B cell (primary cell): ENCODE measurements at regions not wholly inside any gene's neighbourhood (a gene's known extent, or its start where the extent isn't known, plus 50 kb on each side); places are given as distances from the start of the nearest gene placed in this dataset.

Experiments used
- ATAC-seq: fragments of 200-7000 bp; cut with Tn5 transposase; one replicate; pipeline ENCODE4 v1.10.0; 2021; ENCODE audit warnings: low read depth, mild to moderate bottlenecking, moderate number of reproducible peaks, moderate library complexity
- CTCF ChIA-PET: fragments of 350-600 bp; sonication (Branson Sonifier 250); formaldehyde crosslinking; loops from one replicate; lab custom pipeline; 2021; ENCODE audit warnings: antibody characterized with exemption, inconsistent platforms; lab: Charles Lee
- POLR2A ChIA-PET: fragments of 350-600 bp; sonication (Branson Sonifier 250); formaldehyde crosslinking; loops from one replicate; lab custom pipeline; 2021; ENCODE audit warnings: antibody characterized with exemption; lab: Charles Lee
- DNase-seq: peaks from one replicate; pipeline ENCODE4 v3.0.0; 2013
- H2AFZ ChIP-seq: 2 replicates; pipeline ENCODE4 v1.6.1; 2012; ENCODE audit warnings: mild to moderate bottlenecking, low read depth, low read length; ENCODE audit not compliant: insufficient read depth, poor library complexity, severe bottlenecking
- H3K27ac ChIP-seq, 2 donors: 1 replicate in 1 of 2; 2 replicates in 1 of 2; pipeline ENCODE4 v1.5.1; 2012 to 2013; ENCODE audit warnings: low read length in 2 of 2, mild to moderate bottlenecking in 2 of 2, moderate library complexity in 1 of 2
- H3K27me3 ChIP-seq, 4 experiments: fragments of 200-600 bp in 1 of 4; sonication (generic) in 1 of 4; replicated peaks in 1 of 4; 1 replicate in 2 of 4; 2 replicates in 2 of 4; pipeline versions ENCODE4 v1.6.1 to v1.7.0; 2013 to 2016; ENCODE audit warnings: low read length in 3 of 4, mild to moderate bottlenecking in 2 of 4, mixed read lengths in 1 of 4, moderate library complexity in 1 of 4; ENCODE audit not compliant: insufficient read depth in 4 of 4, control insufficient read depth in 3 of 4; ENCODE audit errors: control extremely low read depth in 1 of 4
- H3K36me3 ChIP-seq, 2 experiments: replicated peaks in 1 of 2; 1 replicate in 1 of 2; 2 replicates in 1 of 2; pipeline versions ENCODE4 v1.6.1 to v1.7.1; 2013; ENCODE audit warnings: low read length in 1 of 2; ENCODE audit not compliant: insufficient read depth in 2 of 2, control insufficient read depth in 1 of 2; ENCODE audit errors: control extremely low read depth in 1 of 2, extremely low read depth in 1 of 2
- H3K4me1 ChIP-seq, 2 donors: fragments of 200-600 bp in 1 of 2; sonication (generic) in 1 of 2; 1 replicate in 1 of 2; 2 replicates in 1 of 2; pipeline versions ENCODE4 v1.5.1 to v1.6.1; 2013 to 2017; ENCODE audit warnings: low read length in 2 of 2; ENCODE audit not compliant: control insufficient read depth in 2 of 2, insufficient read depth in 2 of 2
- H3K4me2 ChIP-seq: replicated peaks from 2 replicates; pipeline ENCODE3; 2012; ENCODE audit warnings: mild to moderate bottlenecking, low read depth, low read length; ENCODE audit not compliant: poor library complexity, severe bottlenecking
- H3K4me3 ChIP-seq, 5 experiments: fragments of 200-600 bp in 1 of 5; sonication (generic) in 1 of 5; 1 replicate in 3 of 5; 2 replicates in 2 of 5; pipeline versions ENCODE4 v1.5.1 to v1.7.0; 2011 to 2016; ENCODE audit warnings: low read length in 4 of 5, mild to moderate bottlenecking in 4 of 5, low read depth in 2 of 5, control low read depth in 1 of 5, moderate library complexity in 1 of 5; ENCODE audit not compliant: insufficient read depth in 1 of 5; ENCODE audit errors: control extremely low read depth in 1 of 5, extremely low read depth in 1 of 5
- H3K79me2 ChIP-seq: fragments of 200-600 bp; sonication (generic); one replicate; pipeline ENCODE4 v1.6.0; 2016; ENCODE audit warnings: low read length; ENCODE audit not compliant: control insufficient read depth, insufficient read depth
- H3K9ac ChIP-seq: fragments of 200-600 bp; sonication (generic); 2 replicates; pipeline ENCODE4 v1.6.1; 2017; ENCODE audit warnings: mild to moderate bottlenecking, low read length, moderate library complexity
- H3K9me3 ChIP-seq, 3 donors: one replicate each; pipeline versions ENCODE4 v1.6.1 to v1.7.1; 2013; ENCODE audit warnings: low read length in 2 of 3; ENCODE audit not compliant: control insufficient read depth in 2 of 3, insufficient read depth in 1 of 3; ENCODE audit errors: control extremely low read depth in 1 of 3
- H4K20me1 ChIP-seq: 2 replicates; pipeline ENCODE4 v1.6.0; 2012; ENCODE audit warnings: mild to moderate bottlenecking, low read length; ENCODE audit not compliant: insufficient read depth, control insufficient read depth, poor library complexity, severe bottlenecking
- H3K27ac Mint-ChIP-seq: one replicate; pipeline ENCODE4 v1.8.0; 2021; ENCODE audit warnings: mixed read lengths
- H3K27me3 Mint-ChIP-seq: one replicate; pipeline ENCODE4 v1.8.0; 2021; ENCODE audit warnings: mixed read lengths
- H3K4me1 Mint-ChIP-seq: one replicate; pipeline ENCODE4 v1.8.0; 2021; ENCODE audit warnings: mixed read lengths
- H3K4me3 Mint-ChIP-seq: one replicate; pipeline ENCODE4 v1.8.0; 2021; ENCODE audit warnings: mixed read lengths
- H3K9me3 Mint-ChIP-seq: one replicate; pipeline ENCODE4 v1.8.0; 2022; ENCODE audit warnings: mixed read lengths; ENCODE audit not compliant: insufficient read depth
- CTCF ChIP-seq: fragments of 200-600 bp; IDR thresholded peaks from one replicate; pipeline ENCODE4 v1.8.0; 2022; ENCODE audit warnings: antibody characterized with exemption, mild to moderate bottlenecking
- EZH2 ChIP-seq: IDR thresholded peaks from 2 replicates; pipeline ENCODE4 v1.6.1; 2012; ENCODE audit warnings: borderline replicate concordance, low read depth, mild to moderate bottlenecking, moderate library complexity, low read length; ENCODE audit not compliant: insufficient read depth, poor library complexity, severe bottlenecking
- WGBS: methylation state at CpG from one replicate; pipeline ENCODE4 v1.1.5; 2013; ENCODE audit warnings: missing lambda C conversion rate; ENCODE audit not compliant: insufficient coverage; 5-methylcytosine and 5-hydroxymethylcytosine counted together
- intact Hi-C: fragments of 100-400 bp; cut with micrococcal nuclease; formaldehyde crosslinking; loops from one replicate; pipeline ENCODE4 v1.10.0; 2022

DNA sequence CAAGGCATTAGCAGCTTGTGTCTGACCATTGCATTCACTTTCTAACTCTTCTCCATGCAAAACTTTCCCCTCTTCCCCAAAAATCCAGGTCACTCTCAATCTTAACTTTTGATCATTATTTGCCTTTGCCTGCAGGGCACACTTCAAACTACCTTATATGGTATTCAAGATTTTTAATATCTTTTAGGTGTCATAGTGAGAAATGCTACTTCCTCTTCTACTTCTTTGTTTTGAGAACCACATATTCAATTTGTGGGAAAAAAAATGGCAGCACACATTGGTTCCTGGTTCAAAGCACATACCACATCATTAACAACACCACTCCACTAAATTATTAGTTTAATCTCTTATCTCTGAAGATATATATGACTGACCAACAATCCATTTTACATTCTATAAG, 1267.0 kb upstream of the CITED2 start:
- Histone ChIP-seq H4K20me1 (no peaks in the 10 kb centered on the region), H3K79me2 (no peaks in the 10 kb centered on the region), H3K27ac (no peak overlapping the region), H3K4me2 (no peak overlapping the region), H3K36me3 (no peaks in the 10 kb centered on the region), H3K4me3 (no peak overlapping the region), H2AFZ (no peak overlapping the region), H3K9me3 (peaks cover 0 to 8% (median 0%) of the 10 kb centered on the region in 3 donors), H3K9ac (no peak overlapping the region), H3K4me1 (peaks cover 0 to 2% of the 10 kb centered on the region in 2 donors), H3K27me3 (no peaks in the 10 kb centered on the region)
- intact Hi-C loops: no loop called here
- Mint-ChIP-seq H3K4me1 (peaks cover 3% of the 10 kb centered on the region), H3K27ac (no peak overlapping the region), H3K4me3 (no peak overlapping the region), H3K27me3 (no peaks in the 10 kb centered on the region), H3K9me3 (peaks cover 3% of the 10 kb centered on the region)
- DNase-seq (no peak), ATAC-seq (no peak)
- ChIA-PET CTCF (no interaction called here), POLR2A (no interaction called here)
- TF ChIP-seq CTCF (no peak), EZH2 (no peak)

- H3K4me3 Mint-ChIP-seq: no peak overlapping the region
- no peak overlapping the region for H3K27ac Mint-ChIP-seq
- DNase-seq: no peak
- POLR2A ChIA-PET: no interaction called here
- no peaks in the 10 kb centered on the region for H3K27me3 Mint-ChIP-seq
- WGBS: no CpG with 5 or more reads among the region's 2 CpGs
- H3K36me3 ChIP-seq: no peaks in the 10 kb centered on the region
- no peak overlapping the region for H3K4me3 ChIP-seq
- no peaks in the 10 kb centered on the region for H3K9me3 ChIP-seq
- no peak for TF ChIP-seq EZH2
- TF ChIP-seq CTCF: no peak
- no peak overlapping the region for H3K9ac ChIP-seq
- no peak overlapping the region for H3K27ac ChIP-seq
- CTCF ChIA-PET: no interaction called here
- no peak overlapping the region for H3K4me2 ChIP-seq
- no peak for ATAC-seq
- no peaks in the 10 kb centered on the region for H3K27me3 ChIP-seq
- H4K20me1 ChIP-seq: no peaks in the 10 kb centered on the region
- intact Hi-C loops: no loop called here
- H3K79me2 ChIP-seq: no peaks in the 10 kb centered on the region
- peaks cover 0 to 5% of the 10 kb centered on the region in 2 donors for H3K4me1 ChIP-seq
- no peak overlapping the region for H2AFZ ChIP-seq
- peaks cover 11% of the 10 kb centered on the region for H3K4me1 Mint-ChIP-seq
- H3K9me3 Mint-ChIP-seq: no peaks in the 10 kb centered on the region
Observed at GRCh38 chr6:140636908-140637402, 1262.5 kb upstream of the CITED2 start.
